IMR-90 (cell line): ENCODE measurements at regions not wholly inside any gene's neighbourhood (a gene's known extent, or its start where the extent isn't known, plus 50 kb on each side); places are given as distances from the start of the nearest gene placed in this dataset.

ENCODE experiments used
- CEBPB ChIP-seq: IDR thresholded peaks from 2 replicates; pipeline ENCODE4 v1.6.1; 2012; ENCODE audit warnings: low read depth, low read length, improper control_type of control experiment
- POLR2A ChIP-seq: IDR thresholded peaks from 2 replicates; pipeline ENCODE4 v1.6.1; 2012; ENCODE audit warnings: mild to moderate bottlenecking, low read depth, low read length
- TF ChIP-seq, protein P1 (sequence below): fragments of 150-350 bp; IDR thresholded peaks from 2 replicates; pipeline ENCODE4 v1.6.1; 2017; ENCODE audit warnings: mild to moderate bottlenecking, antibody characterized with exemption, low read length, low read depth
- TF ChIP-seq, protein P2 (sequence below): conservative IDR thresholded peaks from 2 replicates; pipeline ENCODE4 v1.5.1; 2012; ENCODE audit warnings: mild to moderate bottlenecking, low read depth, low read length, improper control_type of control experiment

DNA sequence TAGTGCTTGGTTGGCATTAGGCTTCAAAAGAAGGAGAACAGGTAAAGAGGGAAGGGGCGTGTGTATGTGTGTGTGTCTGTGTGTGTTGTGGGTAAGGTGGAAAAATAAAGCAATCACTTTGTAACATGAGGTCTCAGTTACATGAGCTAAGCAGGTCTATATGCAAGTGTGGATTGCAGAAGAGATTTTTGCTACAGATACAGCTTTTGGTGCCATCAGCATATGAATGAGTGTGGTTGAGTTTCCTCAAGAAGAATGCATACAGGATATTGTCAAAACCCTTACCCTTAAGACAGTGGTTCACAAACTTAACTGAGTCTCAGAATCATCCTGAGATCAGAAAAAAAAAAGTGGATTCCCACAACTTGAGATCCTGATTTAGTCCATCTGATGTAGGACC lies 220.5 kb upstream of the HTR2C start:
- TF ChIP-seq, protein P1, sequence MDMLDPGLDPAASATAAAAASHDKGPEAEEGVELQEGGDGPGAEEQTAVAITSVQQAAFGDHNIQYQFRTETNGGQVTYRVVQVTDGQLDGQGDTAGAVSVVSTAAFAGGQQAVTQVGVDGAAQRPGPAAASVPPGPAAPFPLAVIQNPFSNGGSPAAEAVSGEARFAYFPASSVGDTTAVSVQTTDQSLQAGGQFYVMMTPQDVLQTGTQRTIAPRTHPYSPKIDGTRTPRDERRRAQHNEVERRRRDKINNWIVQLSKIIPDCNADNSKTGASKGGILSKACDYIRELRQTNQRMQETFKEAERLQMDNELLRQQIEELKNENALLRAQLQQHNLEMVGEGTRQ, result no peak
- TF ChIP-seq, protein P2, sequence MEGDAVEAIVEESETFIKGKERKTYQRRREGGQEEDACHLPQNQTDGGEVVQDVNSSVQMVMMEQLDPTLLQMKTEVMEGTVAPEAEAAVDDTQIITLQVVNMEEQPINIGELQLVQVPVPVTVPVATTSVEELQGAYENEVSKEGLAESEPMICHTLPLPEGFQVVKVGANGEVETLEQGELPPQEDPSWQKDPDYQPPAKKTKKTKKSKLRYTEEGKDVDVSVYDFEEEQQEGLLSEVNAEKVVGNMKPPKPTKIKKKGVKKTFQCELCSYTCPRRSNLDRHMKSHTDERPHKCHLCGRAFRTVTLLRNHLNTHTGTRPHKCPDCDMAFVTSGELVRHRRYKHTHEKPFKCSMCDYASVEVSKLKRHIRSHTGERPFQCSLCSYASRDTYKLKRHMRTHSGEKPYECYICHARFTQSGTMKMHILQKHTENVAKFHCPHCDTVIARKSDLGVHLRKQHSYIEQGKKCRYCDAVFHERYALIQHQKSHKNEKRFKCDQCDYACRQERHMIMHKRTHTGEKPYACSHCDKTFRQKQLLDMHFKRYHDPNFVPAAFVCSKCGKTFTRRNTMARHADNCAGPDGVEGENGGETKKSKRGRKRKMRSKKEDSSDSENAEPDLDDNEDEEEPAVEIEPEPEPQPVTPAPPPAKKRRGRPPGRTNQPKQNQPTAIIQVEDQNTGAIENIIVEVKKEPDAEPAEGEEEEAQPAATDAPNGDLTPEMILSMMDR, result no peak
- no peak for TF ChIP-seq CEBPB
- TF ChIP-seq POLR2A, result no peak
